ENCODE measurements at regions not wholly inside any gene's neighbourhood (a gene's known extent, or its start where the extent isn't known, plus 50 kb on each side); places are given as distances from the start of the nearest gene placed in this dataset.
"Not testable (repeated sequence)": the region's sequence is repeated elsewhere in the genome, so short reads cannot be mapped to it uniquely, and the experiment has no call there.

GRCh38 chr7:153012203-153012602, 252.7 kb downstream of the ACTR3B start:
- no peak for DNase-seq

- DNase-seq: no peak
These were observed 257.7 kb downstream of the ACTR3B start for GRCh38 chr7:153017223-153017622.

- no peak for DNase-seq
These were observed 262.0 kb downstream of the ACTR3B start for GRCh38 chr7:153021542-153021941.

- no peak for DNase-seq
These were observed 263.1 kb downstream of the ACTR3B start for GRCh38 chr7:153022475-153023193.

GRCh38 chr7:153023194-153023592, 263.6 kb downstream of the ACTR3B start:
- DNase-seq: no peak

- DNase-seq: no peak
These were observed 267.7 kb downstream of the ACTR3B start for GRCh38 chr7:153027210-153027609.

GRCh38 chr7:153027904-153028303, 268.4 kb downstream of the ACTR3B start:
- no peak for DNase-seq

GRCh38 chr7:153030976-153031375, 271.4 kb downstream of the ACTR3B start:
- DNase-seq: no peak

- DNase-seq: no peak
These were observed 275.2 kb downstream of the ACTR3B start for GRCh38 chr7:153034791-153035190.

GRCh38 chr7:153036396-153037063, 277.0 kb downstream of the ACTR3B start:
- no peak for DNase-seq

GRCh38 chr7:153043440-153043839, 283.9 kb downstream of the ACTR3B start:
- DNase-seq: no peak

- DNase-seq: no peak
These were observed 285.4 kb downstream of the ACTR3B start for GRCh38 chr7:153044981-153045380.

- no peak for DNase-seq
These were observed 287.8 kb downstream of the ACTR3B start for GRCh38 chr7:153047079-153047959.

- DNase-seq: no peak
These were observed 292.7 kb downstream of the ACTR3B start for GRCh38 chr7:153052206-153052605.

- DNase-seq: no peak
These were observed 302.5 kb downstream of the ACTR3B start for GRCh38 chr7:153061910-153062528.

- no peak for DNase-seq
These were observed 305.5 kb downstream of the ACTR3B start for GRCh38 chr7:153065051-153065450.

- DNase-seq: no peak
These were observed 307.2 kb downstream of the ACTR3B start for GRCh38 chr7:153066711-153067110.

- no peak for DNase-seq
These were observed 310.6 kb downstream of the ACTR3B start for GRCh38 chr7:153070141-153070540.

- DNase-seq: no peak
These were observed 313.3 kb downstream of the ACTR3B start for GRCh38 chr7:153072806-153073205.

GRCh38 chr7:153076289-153076688, 316.7 kb downstream of the ACTR3B start:
- not testable (repeated sequence) for DNase-seq

GRCh38 chr7:153081496-153081895, 321.9 kb downstream of the ACTR3B start:
- no peak for DNase-seq

- peak; percentile 43 for DNase-seq
These were observed 324.7 kb downstream of the ACTR3B start for GRCh38 chr7:153084278-153084677.

- no peak for DNase-seq
These were observed 327.9 kb downstream of the ACTR3B start for GRCh38 chr7:153087498-153087897.

Measured in right kidney (tissue), 1 donor.